ENCODE measurements at regions not wholly inside any gene's neighbourhood (a gene's known extent, or its start where the extent isn't known, plus 50 kb on each side); places are given as distances from the start of the nearest gene placed in this dataset.

DNA sequence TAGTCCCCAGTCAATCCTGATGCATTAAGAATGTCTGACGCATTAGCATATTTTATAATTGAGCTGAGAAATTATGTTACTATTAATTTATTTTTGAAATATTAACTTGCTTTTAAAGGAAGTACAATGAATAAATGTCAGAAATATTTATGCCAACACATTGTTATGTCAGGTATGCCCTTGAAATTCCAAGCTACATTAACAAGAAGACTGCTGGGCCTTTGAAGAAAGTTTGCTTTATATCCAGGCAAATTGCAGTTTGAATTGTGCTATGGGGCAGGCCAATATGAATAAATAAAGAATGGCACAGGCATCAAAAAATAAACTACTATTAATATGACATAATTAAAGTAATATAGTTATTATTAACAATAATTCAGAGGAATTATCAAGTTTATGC is 1391.3 kb downstream of the PLA2G4A start:
- Histone ChIP-seq H2AFZ (ENCODE audit: low read depth, low read length) (no peak overlapping the region), H3K36me3 (replicated peaks; ENCODE audit: low read depth, low read length) (no peaks in the 10 kb centered on the region), H3K27me3 (ENCODE audit: low read depth, low read length) (no peaks in the 10 kb centered on the region), H3K9ac (ENCODE audit: low read length) (no peak overlapping the region), H3K27ac (ENCODE audit: low read length) (no peak overlapping the region), H3K9me3 (ENCODE audit: insufficient read depth, low read length) (no peaks in the 10 kb centered on the region), H3K4me2 (ENCODE audit: low read length) (no peak overlapping the region), H3K4me3 (ENCODE audit: low read length) (no peak overlapping the region), H3K4me1 (ENCODE audit: low read length) (no peaks in the 10 kb centered on the region), H4K20me1 (ENCODE audit: insufficient read depth, low read length) (no peaks in the 10 kb centered on the region), H3K79me2 (ENCODE audit: low read length) (no peaks in the 10 kb centered on the region)
- TF ChIP-seq, protein P1, sequence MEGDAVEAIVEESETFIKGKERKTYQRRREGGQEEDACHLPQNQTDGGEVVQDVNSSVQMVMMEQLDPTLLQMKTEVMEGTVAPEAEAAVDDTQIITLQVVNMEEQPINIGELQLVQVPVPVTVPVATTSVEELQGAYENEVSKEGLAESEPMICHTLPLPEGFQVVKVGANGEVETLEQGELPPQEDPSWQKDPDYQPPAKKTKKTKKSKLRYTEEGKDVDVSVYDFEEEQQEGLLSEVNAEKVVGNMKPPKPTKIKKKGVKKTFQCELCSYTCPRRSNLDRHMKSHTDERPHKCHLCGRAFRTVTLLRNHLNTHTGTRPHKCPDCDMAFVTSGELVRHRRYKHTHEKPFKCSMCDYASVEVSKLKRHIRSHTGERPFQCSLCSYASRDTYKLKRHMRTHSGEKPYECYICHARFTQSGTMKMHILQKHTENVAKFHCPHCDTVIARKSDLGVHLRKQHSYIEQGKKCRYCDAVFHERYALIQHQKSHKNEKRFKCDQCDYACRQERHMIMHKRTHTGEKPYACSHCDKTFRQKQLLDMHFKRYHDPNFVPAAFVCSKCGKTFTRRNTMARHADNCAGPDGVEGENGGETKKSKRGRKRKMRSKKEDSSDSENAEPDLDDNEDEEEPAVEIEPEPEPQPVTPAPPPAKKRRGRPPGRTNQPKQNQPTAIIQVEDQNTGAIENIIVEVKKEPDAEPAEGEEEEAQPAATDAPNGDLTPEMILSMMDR (IDR thresholded peaks at IDR 0.05; ENCODE audit: low read depth, low read length), result no peak
- no peak for TF ChIP-seq EZH2phosphoT487 (IDR thresholded peaks at IDR 0.05; ENCODE audit: low read depth)

DNA sequence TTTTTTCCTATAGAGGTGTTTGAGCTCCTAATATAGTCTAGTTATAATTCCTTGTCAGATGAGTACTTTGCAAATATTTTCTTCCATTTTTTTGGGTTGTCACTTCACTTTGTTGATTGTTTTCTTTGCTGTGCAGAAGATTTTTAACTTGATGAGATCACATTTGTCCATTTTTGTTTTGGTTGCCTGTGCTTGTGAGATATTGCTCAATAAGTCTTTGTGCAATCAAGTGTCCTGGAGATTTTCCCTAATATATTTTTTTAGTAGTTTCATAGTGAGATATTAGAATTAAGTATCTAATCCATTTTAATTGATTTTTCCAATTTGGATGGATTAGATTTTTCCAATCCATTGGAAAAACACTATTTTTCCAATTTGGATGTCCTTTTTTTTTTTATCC is 1395.5 kb downstream of the PLA2G4A start:
- no peak overlapping the region for H3K27ac ChIP-seq (ENCODE audit: low read length)
- no peak overlapping the region for H3K4me3 ChIP-seq (ENCODE audit: low read length)
- H3K27me3 ChIP-seq (ENCODE audit: low read depth, low read length), result no peaks in the 10 kb centered on the region
- no peak for TF ChIP-seq EZH2phosphoT487 (IDR thresholded peaks at IDR 0.05; ENCODE audit: low read depth)
- TF ChIP-seq, protein P1 (IDR thresholded peaks at IDR 0.05; ENCODE audit: low read depth, low read length), result no peak
- no peaks in the 10 kb centered on the region for H3K4me1 ChIP-seq (ENCODE audit: low read length)
- no peak overlapping the region for H3K9ac ChIP-seq (ENCODE audit: low read length)
- no peak overlapping the region for H3K4me2 ChIP-seq (ENCODE audit: low read length)
- no peaks in the 10 kb centered on the region for H3K36me3 ChIP-seq (replicated peaks; ENCODE audit: low read depth, low read length)
- no peak overlapping the region for H2AFZ ChIP-seq (ENCODE audit: low read depth, low read length)
- no peaks in the 10 kb centered on the region for H3K9me3 ChIP-seq (ENCODE audit: insufficient read depth, low read length)
- H4K20me1 ChIP-seq (ENCODE audit: insufficient read depth, low read length), result no peaks in the 10 kb centered on the region
- H3K79me2 ChIP-seq (ENCODE audit: low read length), result no peaks in the 10 kb centered on the region

DNA sequence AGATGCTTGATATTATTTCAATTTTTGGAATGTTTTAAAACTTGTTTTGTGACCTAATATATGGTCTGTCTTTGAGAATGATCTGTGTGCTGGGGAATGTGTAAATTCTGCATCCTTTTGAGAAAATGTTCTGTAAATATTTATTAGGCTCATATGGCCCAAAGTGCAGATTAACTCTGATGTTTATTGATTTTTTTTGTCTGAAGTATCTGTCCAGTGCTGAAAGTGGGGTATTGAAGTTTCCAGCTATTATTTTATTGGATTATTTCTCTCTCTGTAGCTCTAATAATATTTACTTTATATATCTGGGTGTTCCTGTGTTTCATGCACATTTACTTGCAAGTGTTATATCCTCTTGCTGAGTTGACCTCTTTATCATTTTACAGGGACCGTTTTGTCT is 1397.2 kb downstream of the PLA2G4A start:
- TF ChIP-seq, protein P1 (IDR thresholded peaks at IDR 0.05; ENCODE audit: low read depth, low read length), result no peak
- TF ChIP-seq EZH2phosphoT487 (IDR thresholded peaks at IDR 0.05; ENCODE audit: low read depth), result no peak
- H4K20me1 ChIP-seq (ENCODE audit: insufficient read depth, low read length), result no peaks in the 10 kb centered on the region
- no peaks in the 10 kb centered on the region for H3K79me2 ChIP-seq (ENCODE audit: low read length)

DNA sequence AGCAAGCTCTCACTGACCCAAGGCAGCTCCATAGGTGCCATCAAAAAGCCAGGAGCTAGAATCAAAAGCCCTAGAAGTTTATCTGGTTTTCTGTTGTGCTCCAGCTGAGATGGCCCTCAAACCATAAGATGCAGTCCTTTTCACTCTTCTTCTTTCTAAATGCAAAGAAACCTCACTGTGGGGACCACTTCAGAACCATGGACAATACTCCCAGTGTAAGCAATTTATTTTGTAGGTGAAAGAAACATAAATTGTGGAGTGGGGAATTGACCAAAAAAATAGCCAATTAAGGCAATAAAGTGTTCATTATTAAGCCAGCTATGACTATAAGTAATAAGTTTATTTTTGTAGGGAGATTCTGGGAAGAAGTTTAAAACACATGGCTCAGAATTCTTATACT is 1399.9 kb downstream of the PLA2G4A start:
- Histone ChIP-seq H3K4me1 (ENCODE audit: low read length) (no peaks in the 10 kb centered on the region), H3K79me2 (ENCODE audit: low read length) (no peaks in the 10 kb centered on the region), H3K27me3 (ENCODE audit: low read depth, low read length) (no peaks in the 10 kb centered on the region), H3K36me3 (replicated peaks; ENCODE audit: low read depth, low read length) (no peaks in the 10 kb centered on the region), H2AFZ (ENCODE audit: low read depth, low read length) (no peak overlapping the region), H3K9me3 (ENCODE audit: insufficient read depth, low read length) (no peaks in the 10 kb centered on the region), H3K9ac (ENCODE audit: low read length) (no peak overlapping the region), H3K27ac (ENCODE audit: low read length) (no peak overlapping the region), H3K4me3 (ENCODE audit: low read length) (no peak overlapping the region), H4K20me1 (ENCODE audit: insufficient read depth, low read length) (no peaks in the 10 kb centered on the region), H3K4me2 (ENCODE audit: low read length) (no peak overlapping the region)
- TF ChIP-seq, protein P1 (IDR thresholded peaks at IDR 0.05; ENCODE audit: low read depth, low read length), result no peak
- no peak for TF ChIP-seq EZH2phosphoT487 (IDR thresholded peaks at IDR 0.05; ENCODE audit: low read depth)

More for the DNA sequence above, 1397.2 kb downstream of the PLA2G4A start:
- Histone ChIP-seq H3K9ac (ENCODE audit: low read length) (no peak overlapping the region), H3K4me1 (ENCODE audit: low read length) (no peaks in the 10 kb centered on the region), H3K4me3 (ENCODE audit: low read length) (no peak overlapping the region), H3K4me2 (ENCODE audit: low read length) (no peak overlapping the region), H3K9me3 (ENCODE audit: insufficient read depth, low read length) (no peaks in the 10 kb centered on the region), H3K27ac (ENCODE audit: low read length) (no peak overlapping the region), H3K36me3 (replicated peaks; ENCODE audit: low read depth, low read length) (no peaks in the 10 kb centered on the region), H2AFZ (ENCODE audit: low read depth, low read length) (no peak overlapping the region), H3K27me3 (ENCODE audit: low read depth, low read length) (no peaks in the 10 kb centered on the region)

Data from OCI-LY3 (cell line).